ENCODE measurements at regions not wholly inside any gene's neighbourhood (a gene's known extent, or its start where the extent isn't known, plus 50 kb on each side); places are given as distances from the start of the nearest gene placed in this dataset.

GRCh38 chr10:90602862-90603610 is 254.8 kb downstream of the HTR7 start:
- no peak for TF ChIP-seq CTCF (IDR thresholded peaks at IDR 0.05)
- H3K27ac ChIP-seq: no peak overlapping the region
- no peak for ATAC-seq
- H3K36me3 ChIP-seq: no peaks in the 10 kb centered on the region
- no peak for DNase-seq
- intact Hi-C loops (cut with DNase I): no loop called here
- no peaks in the 10 kb centered on the region for H3K4me1 ChIP-seq
- H3K27me3 ChIP-seq: no peaks in the 10 kb centered on the region
- H3K9me3 ChIP-seq: no peaks in the 10 kb centered on the region
- H3K4me3 ChIP-seq: no peak overlapping the region
- FAIRE-seq: no peak
- 41 to 55% methylated on average over 2 of the region's 2 CpGs for WGBS, 2 donors

GRCh38 chr10:90604636-90605035 is 253.2 kb downstream of the HTR7 start:
- ATAC-seq (no peak), DNase-seq (no peak), FAIRE-seq (no peak)
- Histone ChIP-seq H3K27me3 (no peaks in the 10 kb centered on the region), H3K4me3 (no peak overlapping the region), H3K27ac (no peak overlapping the region), H3K36me3 (no peaks in the 10 kb centered on the region), H3K9me3 (no peaks in the 10 kb centered on the region), H3K4me1 (no peaks in the 10 kb centered on the region)
- intact Hi-C loops (cut with DNase I): no loop called here
- TF ChIP-seq CTCF (IDR thresholded peaks at IDR 0.05): no peak

GRCh38 chr10:90605506-90605905 is 252.3 kb downstream of the HTR7 start:
- DNase-seq (no peak), FAIRE-seq (no peak), ATAC-seq (no peak)
- Histone ChIP-seq H3K27ac (no peak overlapping the region), H3K4me1 (no peaks in the 10 kb centered on the region), H3K9me3 (no peaks in the 10 kb centered on the region), H3K36me3 (no peaks in the 10 kb centered on the region), H3K27me3 (no peaks in the 10 kb centered on the region), H3K4me3 (no peak overlapping the region)
- no peak for TF ChIP-seq CTCF (IDR thresholded peaks at IDR 0.05)
- 40 to 48% methylated on average over 3 of the region's 3 CpGs for WGBS, 2 donors
- intact Hi-C loops (cut with DNase I): no loop called here

GRCh38 chr10:90612276-90612675 is 245.6 kb downstream of the HTR7 start:
- FAIRE-seq (no peak), DNase-seq (no peak), ATAC-seq (no peak)
- no peak for TF ChIP-seq CTCF (IDR thresholded peaks at IDR 0.05)
- H3K36me3 ChIP-seq: no peaks in the 10 kb centered on the region
- no peak overlapping the region for H3K4me3 ChIP-seq
- intact Hi-C loops (cut with DNase I): no loop called here
- peaks cover 0 to 5% (median 0%) of the 10 kb centered on the region in 4 donors for H3K27me3 ChIP-seq
- 45 to 58% methylated on average over 3 of the region's 3 CpGs for WGBS, 2 donors
- no peak overlapping the region for H3K27ac ChIP-seq
- no peaks in the 10 kb centered on the region for H3K4me1 ChIP-seq
- H3K9me3 ChIP-seq: no peaks in the 10 kb centered on the region

GRCh38 chr10:90614631-90615030 is 243.2 kb downstream of the HTR7 start:
- H3K4me1 ChIP-seq: no peaks in the 10 kb centered on the region
- intact Hi-C loops (cut with DNase I): no loop called here
- H3K36me3 ChIP-seq: no peaks in the 10 kb centered on the region
- ATAC-seq (no peak), FAIRE-seq (no peak), DNase-seq (no peak)
- 74 to 75% methylated on average over 1 of the region's 1 CpG for WGBS, 2 donors
- TF ChIP-seq CTCF (IDR thresholded peaks at IDR 0.05): no peak
- H3K27me3 ChIP-seq: peaks cover 0 to 5% (median 0%) of the 10 kb centered on the region in 4 donors
- no peak overlapping the region for H3K27ac ChIP-seq
- no peak overlapping the region for H3K4me3 ChIP-seq
- no peaks in the 10 kb centered on the region for H3K9me3 ChIP-seq
